Thyroid gland (tissue), 4 donors: ENCODE measurements at regions not wholly inside any gene's neighbourhood (a gene's known extent, or its start where the extent isn't known, plus 50 kb on each side); places are given as distances from the start of the nearest gene placed in this dataset.

Experiments used
- DNase-seq, 2 donors: peaks; one replicate each; pipeline ENCODE4 v3.0.0-alpha.2; 2019
- H3K27ac ChIP-seq, 3 donors: fragments of 200-600 bp; sonication (generic); 1 replicate in 2 of 3; 2 replicates in 1 of 3; pipeline ENCODE4 v1.5.1; 2016 to 2019; ENCODE audit warnings: mild to moderate bottlenecking in 1 of 3, moderate library complexity in 1 of 3
- H3K27me3 ChIP-seq: fragments of 200-600 bp; sonication (generic); one replicate; pipeline ENCODE4 v1.5.1; 2019
- H3K36me3 ChIP-seq, 2 donors: fragments of 200-600 bp; sonication (generic); one replicate each; pipeline ENCODE4 v1.5.1; 2016 to 2019
- H3K4me1 ChIP-seq, 2 donors: fragments of 200-600 bp; sonication (generic); one replicate each; pipeline ENCODE4 v1.5.1; 2017 to 2019
- H3K4me3 ChIP-seq, 3 donors: fragments of 200-600 bp; sonication (generic); replicated peaks in 1 of 3; 1 replicate in 2 of 3; 2 replicates in 1 of 3; pipeline ENCODE4 v1.5.1; 2016; ENCODE audit warnings: mild to moderate bottlenecking in 1 of 3
- H3K9me3 ChIP-seq: fragments of 200-600 bp; sonication (generic); one replicate; pipeline ENCODE4 v1.5.1; 2017
- POLR2A ChIP-seq, 2 donors: fragments of 450-650 bp; IDR thresholded peaks; one replicate each; pipeline ENCODE4 v1.6.1; 2017; ENCODE audit warnings: antibody characterized with exemption in 2 of 2, mild to moderate bottlenecking in 2 of 2, moderate library complexity in 1 of 2
- WGBS, 2 donors: methylation state at CpG; one replicate each; pipeline ENCODE4 v1.1.5; 2017; 5-methylcytosine and 5-hydroxymethylcytosine counted together
- intact Hi-C: fragments of 100-400 bp; cut with DNase I; formaldehyde crosslinking; loops from one replicate; pipeline ENCODE4 v1.15.1; 2023
- TF ChIP-seq, protein P1 (sequence below), 6 experiments: fragments of 200-600 bp in 3 of 6; fragments of 450-650 bp in 3 of 6; sonication (generic) in 3 of 6; IDR thresholded peaks; one replicate each; pipeline ENCODE4 v1.5.1; 2016 to 2019; ENCODE audit warnings: antibody characterized with exemption in 6 of 6, mild to moderate bottlenecking in 2 of 6, inconsistent platforms in 1 of 6, moderate library complexity in 1 of 6

DNA sequence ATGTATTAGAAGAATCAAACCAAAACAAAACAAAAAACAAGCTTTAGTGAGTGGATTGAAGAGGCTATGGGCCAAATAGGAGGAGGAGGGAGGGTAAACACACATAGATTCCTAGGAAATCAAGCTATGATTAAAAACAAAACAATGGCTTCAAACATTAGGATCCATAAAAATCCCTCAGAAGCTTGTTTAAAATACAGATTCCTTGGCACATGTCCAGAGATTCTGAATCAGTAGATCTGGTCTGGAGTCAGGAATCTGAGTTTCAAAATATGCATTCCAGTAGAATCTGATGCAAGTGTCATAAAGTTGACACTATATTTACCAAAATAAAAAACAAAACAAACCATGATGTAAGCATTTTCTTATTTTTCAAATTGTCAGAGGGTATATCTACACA, 692.8 kb upstream of the SGCG start:
- no peak for DNase-seq
- Histone ChIP-seq H3K36me3 (no peaks in the 10 kb centered on the region), H3K4me3 (no peak overlapping the region), H3K27ac (no peak overlapping the region), H3K27me3 (no peaks in the 10 kb centered on the region), H3K9me3 (no peaks in the 10 kb centered on the region), H3K4me1 (no peaks in the 10 kb centered on the region)
- TF ChIP-seq, protein P1, sequence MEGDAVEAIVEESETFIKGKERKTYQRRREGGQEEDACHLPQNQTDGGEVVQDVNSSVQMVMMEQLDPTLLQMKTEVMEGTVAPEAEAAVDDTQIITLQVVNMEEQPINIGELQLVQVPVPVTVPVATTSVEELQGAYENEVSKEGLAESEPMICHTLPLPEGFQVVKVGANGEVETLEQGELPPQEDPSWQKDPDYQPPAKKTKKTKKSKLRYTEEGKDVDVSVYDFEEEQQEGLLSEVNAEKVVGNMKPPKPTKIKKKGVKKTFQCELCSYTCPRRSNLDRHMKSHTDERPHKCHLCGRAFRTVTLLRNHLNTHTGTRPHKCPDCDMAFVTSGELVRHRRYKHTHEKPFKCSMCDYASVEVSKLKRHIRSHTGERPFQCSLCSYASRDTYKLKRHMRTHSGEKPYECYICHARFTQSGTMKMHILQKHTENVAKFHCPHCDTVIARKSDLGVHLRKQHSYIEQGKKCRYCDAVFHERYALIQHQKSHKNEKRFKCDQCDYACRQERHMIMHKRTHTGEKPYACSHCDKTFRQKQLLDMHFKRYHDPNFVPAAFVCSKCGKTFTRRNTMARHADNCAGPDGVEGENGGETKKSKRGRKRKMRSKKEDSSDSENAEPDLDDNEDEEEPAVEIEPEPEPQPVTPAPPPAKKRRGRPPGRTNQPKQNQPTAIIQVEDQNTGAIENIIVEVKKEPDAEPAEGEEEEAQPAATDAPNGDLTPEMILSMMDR (IDR thresholded peaks at IDR 0.05): no peak
- TF ChIP-seq POLR2A (IDR thresholded peaks at IDR 0.05): no peak
- intact Hi-C loops: no loop called here

DNA sequence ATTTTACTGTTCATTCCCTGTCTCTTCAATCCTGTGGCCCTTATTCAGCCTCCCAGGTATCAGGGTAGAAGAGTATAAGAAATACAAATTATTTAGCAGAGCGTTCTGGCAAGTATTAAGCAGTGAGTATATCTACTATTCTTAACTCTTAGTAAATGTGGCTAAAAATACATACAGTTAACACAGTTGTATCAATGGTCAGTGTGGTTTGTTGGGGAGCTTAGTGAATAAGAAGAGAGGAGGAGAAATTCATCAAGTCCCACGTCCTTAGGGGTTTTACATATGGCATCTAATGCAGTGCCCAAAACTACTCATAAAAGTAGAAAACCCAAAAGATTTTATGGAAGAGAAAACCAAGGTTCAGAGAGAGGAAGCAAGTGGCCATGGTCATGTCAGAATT, 691.0 kb upstream of the SGCG start:
- DNase-seq: no peak
- intact Hi-C loops: no loop called here
- Histone ChIP-seq H3K9me3 (no peaks in the 10 kb centered on the region), H3K27me3 (no peaks in the 10 kb centered on the region), H3K4me3 (no peak overlapping the region), H3K4me1 (no peaks in the 10 kb centered on the region), H3K36me3 (no peaks in the 10 kb centered on the region), H3K27ac (no peak overlapping the region)
- WGBS, 2 donors: 85 to 88% methylated on average over 2 of the region's 2 CpGs
- TF ChIP-seq POLR2A (IDR thresholded peaks at IDR 0.05): no peak
- TF ChIP-seq, protein P1 (IDR thresholded peaks at IDR 0.05): no peak

DNA sequence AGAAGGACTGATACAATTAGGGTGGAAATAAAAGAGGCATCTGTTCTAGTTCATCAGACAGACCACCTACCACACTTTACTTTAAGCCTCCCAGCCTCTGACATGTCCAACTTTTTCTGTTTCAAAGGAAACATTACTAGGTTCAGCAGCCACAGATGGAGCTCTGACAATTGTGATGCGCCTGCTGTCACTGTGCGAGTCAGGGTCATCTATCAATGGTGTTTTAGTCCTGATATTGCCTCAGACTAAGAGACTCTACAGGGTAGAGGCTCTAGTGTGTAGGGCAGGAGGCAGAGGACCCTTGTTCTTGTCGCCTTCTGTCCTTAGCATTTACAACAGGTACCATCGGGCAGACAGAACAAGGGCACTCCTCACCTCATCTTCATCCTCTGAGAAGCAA, 685.0 kb upstream of the SGCG start:
- Histone ChIP-seq H3K9me3 (no peaks in the 10 kb centered on the region), H3K4me3 (no peak overlapping the region), H3K27me3 (no peaks in the 10 kb centered on the region), H3K4me1 (no peaks in the 10 kb centered on the region), H3K27ac (no peak overlapping the region), H3K36me3 (no peaks in the 10 kb centered on the region)
- TF ChIP-seq POLR2A (IDR thresholded peaks at IDR 0.05): no peak
- TF ChIP-seq, protein P1 (IDR thresholded peaks at IDR 0.05): no peak
- WGBS, 2 donors: 92 to 93% methylated on average over 4 of the region's 4 CpGs
- intact Hi-C loops: no loop called here
- DNase-seq: no peak

DNA sequence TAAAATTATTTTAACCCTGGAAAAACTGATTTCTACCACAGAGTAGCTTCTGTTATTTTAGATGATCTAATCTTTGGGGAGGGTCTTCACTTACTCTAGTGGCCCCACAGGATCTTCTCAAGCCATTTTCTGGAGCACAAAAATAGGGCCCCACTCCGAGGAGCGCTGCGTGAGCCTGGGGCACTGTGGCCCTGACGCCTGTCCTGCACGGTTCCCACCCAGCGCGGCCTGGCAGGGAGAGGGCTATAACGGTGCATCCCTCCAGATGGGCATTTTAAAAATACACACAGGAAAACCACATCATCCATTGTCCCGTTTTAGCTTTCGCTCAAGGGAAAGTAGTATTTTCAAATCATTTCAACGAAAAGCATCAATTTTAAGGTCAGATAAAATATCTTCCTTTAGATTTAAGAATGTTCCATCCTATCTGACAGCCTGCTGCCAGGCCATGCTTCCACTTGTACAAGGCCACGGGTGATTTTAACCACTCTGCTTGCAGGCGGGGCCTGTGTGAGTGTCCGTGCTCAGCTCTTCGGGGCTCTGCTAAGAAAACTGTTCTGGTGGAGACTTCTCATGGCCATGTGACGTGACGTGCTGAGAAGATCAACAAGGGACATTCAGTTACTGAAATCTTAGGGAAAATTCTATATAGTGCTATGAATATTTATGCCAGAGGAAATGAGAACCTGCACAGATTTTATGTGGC, 683.8 kb upstream of the SGCG start:
- WGBS, 2 donors: 77% methylated on average over 17 of the region's 17 CpGs
- H3K27me3 ChIP-seq: no peaks in the 10 kb centered on the region
- no peaks in the 10 kb centered on the region for H3K9me3 ChIP-seq
- DNase-seq: no peak
- TF ChIP-seq POLR2A (IDR thresholded peaks at IDR 0.05): no peak
- TF ChIP-seq, protein P1 (IDR thresholded peaks at IDR 0.05): no peak
- H3K36me3 ChIP-seq: no peaks in the 10 kb centered on the region
- H3K27ac ChIP-seq: no peak overlapping the region
- H3K4me3 ChIP-seq: no peak overlapping the region
- intact Hi-C loops: no loop called here
- no peaks in the 10 kb centered on the region for H3K4me1 ChIP-seq

DNA sequence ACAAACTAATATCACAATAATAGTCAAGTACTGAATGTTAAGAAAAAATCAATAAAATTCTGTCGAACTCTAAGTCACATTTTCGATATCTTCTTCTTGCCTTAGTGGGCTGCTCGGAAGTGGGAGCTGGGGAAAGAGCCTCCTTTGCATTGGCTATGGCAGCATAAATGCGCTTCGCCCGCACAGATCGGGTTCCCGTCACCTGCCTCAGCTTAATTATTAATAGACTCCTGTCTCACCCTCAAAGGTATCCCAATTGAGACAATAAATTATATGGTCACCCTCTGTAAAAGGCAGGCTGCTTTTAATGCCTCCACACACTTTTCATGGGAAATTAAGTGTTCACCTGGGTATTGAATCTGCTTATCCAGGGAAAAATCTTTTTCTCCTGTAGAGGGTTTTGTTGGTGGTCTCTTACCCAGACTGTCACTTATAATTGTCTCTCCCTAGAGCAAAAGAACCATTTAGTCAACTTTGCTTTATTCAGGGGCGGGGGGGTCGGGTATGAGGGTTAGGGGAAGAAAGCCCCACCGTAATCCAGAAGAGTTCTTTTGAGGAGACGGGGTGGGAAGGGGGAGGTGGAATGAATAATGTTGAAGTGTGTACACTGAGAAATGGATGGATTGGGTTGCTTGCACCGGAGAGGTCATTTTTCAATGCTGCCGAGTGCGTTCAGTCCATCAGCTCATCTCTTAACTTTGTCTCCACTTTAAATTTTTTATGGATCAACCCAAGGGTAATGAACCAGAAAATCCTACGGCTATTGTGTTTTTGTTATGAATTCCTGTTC, 682.6 kb upstream of the SGCG start:
- Histone ChIP-seq H3K27me3 (no peaks in the 10 kb centered on the region), H3K4me1 (no peaks in the 10 kb centered on the region), H3K4me3 (no peak overlapping the region), H3K36me3 (no peaks in the 10 kb centered on the region), H3K9me3 (no peaks in the 10 kb centered on the region), H3K27ac (no peak overlapping the region)
- TF ChIP-seq POLR2A (IDR thresholded peaks at IDR 0.05): no peak
- TF ChIP-seq, protein P1 (IDR thresholded peaks at IDR 0.05): no peak
- WGBS, 2 donors: 69 to 70% methylated on average over 16 of the region's 16 CpGs
- intact Hi-C loops: no loop called here
- no peak for DNase-seq
